ENCODE measurements at regions not wholly inside any gene's neighbourhood (a gene's known extent, or its start where the extent isn't known, plus 50 kb on each side); places are given as distances from the start of the nearest gene placed in this dataset.

DNA sequence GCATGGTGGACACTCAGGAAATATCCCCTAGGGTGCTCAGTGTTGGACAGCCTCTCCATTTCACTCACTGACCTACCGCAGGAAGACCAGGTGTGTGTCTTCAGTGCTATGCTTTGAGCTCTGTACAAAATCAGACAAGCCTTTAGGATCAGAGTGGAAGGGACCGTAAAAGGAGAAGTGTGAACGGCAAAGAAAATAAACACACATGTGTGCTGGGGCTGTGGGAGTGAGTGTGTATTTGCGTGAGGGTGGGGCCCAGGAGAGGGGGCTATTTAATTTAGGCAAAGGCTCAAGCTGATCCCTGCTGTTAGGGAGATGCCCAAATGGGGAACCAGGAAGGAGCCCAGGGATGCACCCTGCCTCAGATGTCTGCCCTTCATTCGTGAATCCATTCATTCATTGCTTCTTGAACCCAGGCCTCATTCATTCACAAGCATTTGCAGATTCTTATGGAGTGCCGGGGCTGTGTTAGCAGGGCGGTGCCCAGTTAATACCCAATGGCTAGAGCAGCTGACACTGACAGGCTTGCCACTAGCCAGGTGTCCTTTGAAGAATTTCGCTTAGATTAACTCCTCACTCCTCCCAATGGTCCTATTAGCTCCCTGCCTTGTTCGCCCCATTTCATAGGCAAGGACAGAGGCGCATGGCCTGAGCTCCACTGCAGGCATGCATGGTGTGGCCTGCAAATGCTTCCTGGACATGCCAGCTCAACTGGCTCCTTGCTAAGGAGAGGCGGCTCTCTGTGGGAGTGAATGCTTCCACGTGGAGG, 296.7 kb upstream of the FOXF1 start:
- no peak for DNase-seq (ENCODE audit: low read depth in 2 of 2)

DNA sequence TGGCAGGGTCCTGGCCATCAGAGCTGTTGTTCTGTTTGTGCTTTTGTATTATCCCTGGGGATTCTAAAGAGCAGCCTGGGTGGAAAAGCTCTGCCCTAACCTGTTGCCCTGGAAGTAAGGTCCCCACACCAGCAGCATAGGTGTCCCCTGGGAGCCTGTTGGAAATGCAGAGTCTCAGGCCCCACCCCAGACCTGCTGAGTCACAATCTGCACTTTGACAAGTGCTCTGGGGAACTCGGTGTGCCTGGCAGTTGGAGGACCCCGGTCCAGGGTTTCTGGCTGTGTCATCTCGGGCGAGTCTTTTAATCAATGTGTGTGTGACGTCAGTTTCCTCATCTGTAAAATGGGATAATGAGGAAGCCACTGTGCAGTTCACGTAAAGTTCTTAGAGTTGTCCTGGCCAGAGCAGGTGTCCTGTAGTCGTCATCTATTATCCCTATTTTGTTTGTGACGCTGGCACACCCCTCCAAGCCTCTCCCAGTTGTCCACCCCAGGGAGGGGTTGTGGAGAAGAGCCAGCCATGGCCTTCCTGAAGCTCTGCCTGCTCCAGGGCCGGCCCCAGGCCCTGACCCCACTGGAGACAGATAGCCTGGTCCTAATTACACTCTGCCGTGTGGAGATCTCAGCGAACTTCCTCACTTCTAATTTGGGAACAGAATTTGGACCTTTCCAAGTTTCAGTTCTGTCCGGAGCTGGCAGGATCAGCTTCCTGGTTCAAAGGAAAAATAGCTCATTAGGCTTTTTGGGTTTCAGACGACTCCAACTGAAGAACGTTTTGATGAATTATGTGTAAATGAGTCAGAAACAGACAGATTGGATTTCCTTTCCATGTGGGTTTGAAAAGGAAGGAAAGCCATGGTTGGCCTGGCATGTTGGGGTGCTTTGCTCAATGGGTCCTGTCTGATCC, 295.7 kb upstream of the FOXF1 start:
- no peak for DNase-seq (ENCODE audit: low read depth in 2 of 2)

DNA sequence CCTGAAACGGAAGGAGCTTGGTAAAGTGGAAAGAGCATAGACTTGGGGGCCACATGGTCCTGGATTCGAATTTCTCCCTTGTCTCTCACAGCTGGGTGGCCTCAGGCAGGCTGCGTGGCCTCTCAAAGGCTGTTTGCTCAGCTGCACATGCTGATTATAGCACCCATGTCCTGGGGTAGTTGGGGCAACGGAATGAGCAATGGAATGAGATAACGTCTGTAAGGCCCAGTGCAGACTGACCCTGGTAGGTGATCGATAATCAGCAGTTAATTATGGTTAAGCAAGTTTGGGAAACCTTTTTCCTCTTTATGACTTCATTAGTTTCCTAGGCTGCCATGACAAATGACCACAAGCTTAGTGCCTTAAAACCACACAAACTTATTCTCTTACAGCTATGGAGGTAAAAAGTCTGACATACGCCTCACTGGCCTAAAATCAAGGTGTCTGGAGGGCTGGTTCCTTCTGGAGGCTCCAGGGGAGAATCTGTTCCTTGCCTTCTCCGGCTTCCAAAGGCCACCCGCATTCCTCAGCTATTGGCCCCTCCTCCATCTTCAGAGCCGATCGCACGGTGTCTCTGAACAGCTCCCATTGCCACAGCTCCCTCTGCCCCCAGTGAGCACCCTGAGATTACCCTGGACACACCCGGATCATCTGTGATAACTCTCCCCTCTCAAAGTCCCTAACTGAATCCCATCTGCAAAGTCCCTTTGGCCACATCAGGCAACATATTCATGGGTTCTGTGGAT, 294.9 kb upstream of the FOXF1 start:
- DNase-seq (ENCODE audit: low read depth in 2 of 2): no peak

DNA sequence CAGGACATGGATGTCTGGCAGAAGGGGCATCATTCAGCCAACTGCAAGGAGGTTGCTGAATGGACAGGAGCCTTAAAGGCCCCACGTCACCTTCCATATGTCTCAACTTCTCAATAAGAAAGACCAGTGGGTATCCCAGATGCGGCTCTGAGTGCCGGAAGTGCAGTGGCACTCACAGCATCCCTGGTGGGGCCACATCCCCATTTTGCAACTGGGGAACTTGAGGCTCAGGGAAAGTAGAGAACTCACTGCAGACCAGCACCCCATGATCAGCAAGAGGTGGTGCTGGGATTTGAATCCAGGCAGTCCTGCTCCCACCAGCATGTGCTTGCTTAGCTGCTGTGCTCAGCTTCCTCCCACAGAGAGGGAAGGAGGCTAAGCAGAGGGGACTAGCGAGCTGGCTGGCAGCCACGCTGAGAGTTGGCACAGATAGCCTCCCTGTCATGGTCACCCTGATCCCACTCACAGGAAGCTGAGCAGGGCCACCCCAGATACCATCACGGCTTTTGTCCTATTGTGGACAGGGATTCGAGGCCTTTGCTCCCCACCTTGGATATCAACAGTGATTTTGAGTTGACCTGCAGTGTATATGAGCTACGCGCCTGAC, 294.2 kb upstream of the FOXF1 start:
- DNase-seq (ENCODE audit: low read depth in 2 of 2): no peak

DNA sequence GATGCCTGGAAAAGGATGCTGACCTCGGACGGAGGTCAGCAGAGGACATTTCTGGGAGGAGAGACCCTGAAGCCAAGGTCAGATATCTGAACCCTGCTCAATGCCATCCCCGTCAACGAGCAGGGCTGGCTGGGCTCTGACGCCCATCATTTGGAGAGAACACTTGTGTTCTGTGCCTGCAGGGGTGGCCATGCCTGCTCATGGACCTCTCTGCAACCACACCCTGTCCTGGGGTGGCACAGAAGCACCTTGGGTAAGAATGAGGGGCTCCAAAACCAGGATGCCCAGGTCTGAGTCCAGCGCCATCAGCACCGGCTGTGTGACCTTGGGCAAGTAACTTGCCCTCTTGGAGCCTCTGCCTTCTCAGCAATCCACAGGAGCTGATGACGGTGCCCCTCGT, 293.7 kb upstream of the FOXF1 start:
- DNase-seq (ENCODE audit: low read depth in 2 of 2): no peak

DNA sequence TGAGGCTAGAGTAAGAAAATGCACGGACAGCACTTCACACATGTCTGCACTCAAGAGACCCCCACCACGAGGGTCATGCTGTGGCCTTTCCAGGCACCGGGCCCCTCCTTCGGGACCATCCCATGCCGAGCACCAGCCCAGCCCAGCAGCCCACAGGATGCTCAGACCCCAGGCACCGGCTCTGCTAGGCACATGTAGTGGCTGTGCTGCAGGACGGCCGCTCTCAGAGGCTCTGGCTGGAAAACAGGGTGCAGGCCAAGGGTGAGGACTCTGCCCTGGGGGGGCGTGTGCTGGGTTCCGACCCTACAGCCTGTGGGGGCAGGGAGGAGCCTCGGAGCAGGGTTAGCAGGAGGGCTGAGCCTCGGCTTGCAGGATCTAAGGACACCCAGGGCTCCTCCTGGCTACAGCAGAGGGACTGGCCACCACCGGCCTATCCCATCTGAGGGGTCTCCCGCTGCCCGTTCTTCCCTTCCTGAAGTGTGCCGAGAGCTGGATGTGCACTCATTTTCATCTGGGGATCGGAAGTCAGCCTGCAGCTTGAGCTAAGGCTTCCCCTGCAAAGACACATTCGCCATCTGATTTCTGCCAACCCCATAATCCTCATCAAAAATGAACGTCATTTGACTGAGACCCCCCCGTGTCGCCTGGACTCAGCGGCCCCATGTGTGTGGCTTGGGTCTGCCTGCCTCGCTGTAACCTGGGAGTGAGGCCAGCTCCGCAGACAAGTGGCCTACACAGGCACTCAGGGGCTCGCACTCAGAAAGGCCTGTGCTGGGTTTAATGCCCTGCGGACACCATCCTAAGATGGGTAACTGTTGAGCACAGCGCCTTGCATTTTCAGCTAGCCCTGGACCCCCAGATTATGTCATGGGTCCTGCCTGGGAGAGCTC, 293.1 kb upstream of the FOXF1 start:
- no peak for DNase-seq (ENCODE audit: low read depth in 2 of 2)

DNA sequence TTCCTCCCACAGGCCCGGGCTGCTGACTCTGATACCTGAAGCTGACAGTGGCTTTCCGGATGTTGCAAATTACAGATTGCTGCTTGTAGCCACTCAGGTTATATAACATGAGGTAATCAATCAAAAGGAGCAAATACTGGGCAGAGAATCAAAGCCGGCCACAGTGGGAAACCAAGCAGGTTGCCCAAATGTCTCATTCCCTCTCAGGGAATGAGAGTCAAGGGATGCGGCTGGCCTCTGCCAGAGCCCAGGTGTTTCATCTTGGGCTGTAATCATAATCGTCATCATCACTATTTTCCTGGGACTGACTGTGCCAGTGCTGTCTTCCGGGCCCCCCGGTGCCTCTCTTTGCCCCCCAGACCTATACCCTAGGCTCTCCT, 292.4 kb upstream of the FOXF1 start:
- no peak for DNase-seq (ENCODE audit: low read depth in 2 of 2)

DNA sequence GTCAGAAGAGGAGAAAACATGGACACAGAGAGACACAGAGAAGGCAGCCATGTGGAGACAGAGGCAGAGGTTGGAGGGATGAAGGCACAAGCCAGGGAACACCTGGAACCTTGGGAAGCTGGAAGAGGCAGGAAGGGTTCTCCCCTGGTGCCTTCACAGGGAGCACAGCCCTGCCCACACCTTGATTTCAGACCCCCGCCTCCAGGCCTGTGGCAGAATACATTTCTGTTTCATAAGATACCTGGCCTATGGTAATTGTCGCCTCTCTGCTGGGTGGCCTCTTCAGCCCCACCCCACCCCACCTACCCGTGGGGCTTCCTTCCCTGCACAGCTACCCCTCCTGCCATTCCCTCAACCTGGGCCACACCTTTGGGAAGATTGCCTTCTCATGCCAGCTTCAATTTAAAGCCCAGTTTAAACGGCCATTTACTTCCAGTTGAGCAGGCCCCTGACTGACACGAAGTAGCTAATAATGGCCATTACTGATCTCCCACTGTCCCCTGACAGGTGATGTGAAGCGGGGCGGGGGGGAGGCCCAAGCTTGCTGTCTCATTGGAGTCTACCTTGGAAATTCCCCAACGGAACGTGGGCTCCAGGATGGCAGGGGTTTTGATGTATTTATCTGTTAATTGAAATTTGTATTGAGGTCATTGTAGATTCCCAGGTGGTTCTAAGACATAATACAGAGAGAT, 291.7 kb upstream of the FOXF1 start:
- DNase-seq (ENCODE audit: low read depth in 2 of 2): no peak

DNA sequence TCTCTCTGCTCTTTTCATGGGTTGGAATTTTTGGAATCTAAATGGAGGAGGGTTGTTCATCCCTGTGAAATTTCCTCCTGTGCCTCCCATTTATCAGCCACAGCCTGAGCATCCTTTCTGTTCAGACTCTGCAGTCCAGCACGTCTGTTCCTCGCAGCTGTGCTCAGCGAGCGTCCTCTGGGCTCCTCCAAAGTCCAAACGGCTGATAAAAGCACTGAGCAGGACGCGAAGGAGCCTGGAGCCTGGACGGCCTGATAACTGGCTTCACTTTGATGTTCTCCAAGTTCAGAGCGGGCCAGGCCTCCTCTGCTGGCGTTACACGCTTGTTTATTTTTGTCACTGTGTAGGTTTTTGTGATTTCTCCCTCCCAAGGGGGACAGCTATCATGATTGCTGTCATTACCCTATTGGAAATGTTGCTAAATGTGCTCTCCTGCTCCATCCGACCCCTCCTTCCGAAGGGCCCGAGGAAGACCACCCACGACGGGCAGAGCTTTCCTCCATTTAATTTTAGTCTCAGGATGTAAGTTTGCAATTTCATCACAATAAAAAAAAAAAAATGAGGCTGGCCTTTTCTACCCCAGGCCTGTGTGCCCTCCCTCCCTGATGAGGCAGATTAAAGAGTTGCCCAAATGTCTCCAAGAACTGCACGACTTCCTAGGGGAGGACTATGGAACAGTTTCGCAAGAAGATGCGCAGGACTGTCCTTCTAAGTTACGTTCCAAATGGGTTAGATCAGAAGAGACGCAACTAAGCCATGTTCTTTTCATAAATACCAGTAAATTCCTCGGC, 290.5 kb upstream of the FOXF1 start:
- DNase-seq (ENCODE audit: low read depth in 2 of 2): no peak

DNA sequence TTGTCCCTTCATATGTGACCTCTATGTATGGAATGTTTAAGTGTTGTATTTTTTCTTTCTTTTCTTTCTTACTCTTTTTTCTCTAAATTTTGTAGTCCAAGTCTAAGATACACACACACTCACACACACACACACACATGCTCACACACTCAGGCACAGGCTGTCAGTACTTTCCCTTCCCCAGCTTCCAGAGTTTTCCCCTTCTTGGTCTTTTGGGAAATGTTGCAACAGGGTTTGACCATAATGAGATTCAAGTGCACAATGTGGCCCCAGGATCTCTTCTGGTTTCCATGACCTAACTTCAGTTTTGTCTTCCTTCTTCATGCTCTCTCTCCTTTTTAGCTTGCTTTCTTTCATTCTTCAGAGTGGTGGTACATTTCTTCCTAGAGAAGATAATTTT, 289.8 kb upstream of the FOXF1 start:
- no peak for DNase-seq (ENCODE audit: low read depth in 2 of 2)

DNA sequence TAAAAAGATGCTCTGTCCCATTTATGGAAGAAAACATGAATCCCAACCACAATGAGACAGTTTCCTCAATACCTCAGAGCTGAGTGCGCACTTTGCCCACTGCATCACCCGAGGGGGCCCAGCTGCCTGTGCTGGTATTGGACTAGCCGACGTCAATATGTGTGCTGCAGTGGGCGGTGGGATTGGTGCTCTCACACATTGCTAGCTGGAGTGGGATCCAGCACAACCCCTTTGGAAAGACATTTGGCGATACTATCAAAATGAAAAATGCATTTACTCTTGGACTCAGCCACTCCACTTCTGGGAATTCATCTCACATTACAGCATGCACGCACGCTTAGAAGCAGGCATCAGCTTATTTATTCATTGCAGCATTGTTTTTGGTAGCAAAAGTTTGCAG, 289.2 kb upstream of the FOXF1 start:
- DNase-seq (ENCODE audit: low read depth in 2 of 2): no peak

DNA sequence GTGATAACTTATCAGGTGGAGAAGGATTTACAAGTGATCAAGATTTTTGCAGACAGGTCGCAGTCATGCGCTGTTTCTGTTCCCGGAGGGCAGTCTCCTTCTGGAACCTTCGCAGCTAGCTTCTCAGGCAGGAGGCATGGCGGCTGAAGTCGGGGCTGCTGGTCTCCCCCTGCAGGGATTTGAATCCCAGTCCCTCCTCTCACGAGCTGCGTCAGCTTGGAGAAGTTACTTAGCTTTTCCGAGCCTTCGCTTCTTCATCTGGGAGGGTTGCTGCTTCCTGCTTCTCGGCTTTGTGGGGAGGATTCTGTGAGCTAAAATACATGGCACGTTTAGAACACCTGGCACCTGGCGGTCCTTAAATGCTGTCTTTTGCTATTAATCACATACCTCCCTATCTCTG, 287.8 kb upstream of the FOXF1 start:
- no peak for DNase-seq (ENCODE audit: low read depth in 2 of 2)

DNA sequence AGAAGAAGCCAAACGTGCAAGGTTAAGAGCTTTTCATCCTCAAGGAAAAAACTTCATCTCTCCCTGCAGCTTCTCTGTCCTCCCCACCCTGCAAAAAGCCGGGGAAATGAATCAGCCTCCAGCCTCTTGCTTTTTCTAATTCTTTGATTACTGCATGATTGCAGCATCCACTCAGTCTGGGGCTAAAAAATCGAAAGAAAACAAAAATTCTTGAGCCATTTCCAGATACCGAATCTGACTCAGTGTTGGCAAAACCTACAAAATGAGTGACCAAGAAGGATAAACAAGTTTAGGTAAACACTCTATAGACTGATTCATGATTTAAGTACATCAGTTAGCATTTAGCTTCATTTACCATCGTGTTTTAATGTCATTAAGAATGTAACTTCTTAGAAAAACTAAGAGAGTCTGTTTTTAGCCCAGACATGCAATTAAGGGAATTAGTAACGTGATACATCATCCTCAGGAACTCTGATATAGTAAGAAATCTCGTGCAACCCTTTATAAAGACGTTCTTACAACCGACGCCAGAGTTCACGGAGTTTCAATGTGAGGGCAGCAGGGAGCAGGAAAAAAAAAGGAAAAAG, 287.3 kb upstream of the FOXF1 start:
- no peak for DNase-seq (ENCODE audit: low read depth in 2 of 2)

DNA sequence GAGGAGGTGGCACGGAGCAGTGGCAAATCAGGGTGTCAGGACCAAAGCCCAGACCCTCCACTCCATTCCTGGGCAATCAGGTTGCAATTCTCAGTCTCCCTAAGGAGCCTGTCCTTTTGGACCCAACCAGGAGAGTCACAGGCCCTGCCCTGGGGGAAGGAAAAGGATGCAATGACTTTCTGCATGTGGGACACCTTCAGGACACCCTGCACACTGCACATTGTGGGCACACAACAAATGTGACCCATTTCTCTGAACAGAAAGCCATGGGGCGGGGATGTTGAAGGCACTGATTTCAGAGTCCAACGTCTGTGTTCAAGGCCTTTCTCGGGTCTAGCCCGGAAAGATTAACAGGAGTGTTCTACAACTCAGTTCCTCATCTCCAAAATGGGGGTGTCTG, 286.2 kb upstream of the FOXF1 start:
- no peak for DNase-seq (ENCODE audit: low read depth in 2 of 2)

DNA sequence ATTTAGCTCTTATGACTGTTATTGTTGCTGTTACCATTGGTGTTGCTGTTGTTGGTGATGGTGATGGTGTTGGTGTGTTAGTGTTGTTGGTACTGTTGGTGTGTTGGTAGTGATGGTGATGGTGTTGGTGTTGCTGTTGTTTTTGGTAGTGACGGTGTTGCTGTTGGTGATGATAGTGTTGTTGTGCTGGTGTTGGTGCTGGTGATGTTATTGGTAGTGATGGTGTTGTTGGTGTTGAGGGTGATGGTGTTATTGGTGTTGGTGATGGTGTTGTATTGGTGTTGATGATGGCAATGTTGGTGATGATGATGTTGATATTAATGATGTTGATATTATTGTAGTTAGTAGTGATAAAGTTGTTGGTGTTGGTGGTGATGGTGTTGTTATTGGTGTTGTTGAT, 285.7 kb upstream of the FOXF1 start:
- no peak for DNase-seq (ENCODE audit: low read depth in 2 of 2)

DNA sequence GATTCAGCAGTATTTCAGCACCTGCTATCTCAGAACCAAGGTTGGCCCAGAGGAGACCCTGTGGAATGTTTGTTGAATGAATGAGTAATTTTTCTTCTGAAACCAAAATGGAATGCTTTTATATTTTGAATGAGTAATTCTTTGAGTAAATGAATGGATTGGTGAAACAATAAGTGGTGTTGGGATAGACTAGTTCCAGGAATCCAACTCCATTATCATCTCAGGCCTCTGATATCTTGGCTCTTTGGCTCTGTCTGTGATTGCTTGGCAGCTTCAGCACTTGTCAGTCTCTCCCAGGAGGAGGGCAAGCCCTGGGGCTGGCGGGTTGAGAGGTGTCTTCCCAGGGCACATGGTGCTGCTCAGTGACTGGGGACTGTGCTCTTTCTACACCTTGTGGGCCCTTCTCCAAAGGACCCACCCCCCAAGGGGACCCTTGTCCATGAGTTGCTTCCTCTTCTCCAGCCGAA, 284.4 kb upstream of the FOXF1 start:
- DNase-seq (ENCODE audit: low read depth in 2 of 2): no peak

DNA sequence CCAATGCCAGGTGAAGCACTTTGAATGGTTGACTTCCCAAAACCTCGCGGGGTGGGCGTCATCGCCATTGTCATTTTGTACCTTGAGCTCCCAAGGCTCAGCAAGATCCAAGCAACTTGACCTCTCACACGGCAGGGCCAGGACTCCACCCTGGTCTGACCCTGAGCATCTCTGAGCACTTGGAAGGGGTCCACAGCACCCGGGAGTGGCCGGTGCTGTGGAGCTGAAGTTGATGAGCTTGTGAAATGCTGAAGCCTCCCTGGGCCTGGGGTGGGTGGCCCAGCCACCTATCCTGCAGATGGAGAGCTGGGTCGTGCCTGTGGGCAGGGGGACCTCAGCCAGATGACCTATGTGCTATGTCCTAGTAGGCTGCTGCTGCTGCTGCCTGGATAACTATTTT, 283.3 kb upstream of the FOXF1 start:
- no peak for DNase-seq (ENCODE audit: low read depth in 2 of 2)

DNA sequence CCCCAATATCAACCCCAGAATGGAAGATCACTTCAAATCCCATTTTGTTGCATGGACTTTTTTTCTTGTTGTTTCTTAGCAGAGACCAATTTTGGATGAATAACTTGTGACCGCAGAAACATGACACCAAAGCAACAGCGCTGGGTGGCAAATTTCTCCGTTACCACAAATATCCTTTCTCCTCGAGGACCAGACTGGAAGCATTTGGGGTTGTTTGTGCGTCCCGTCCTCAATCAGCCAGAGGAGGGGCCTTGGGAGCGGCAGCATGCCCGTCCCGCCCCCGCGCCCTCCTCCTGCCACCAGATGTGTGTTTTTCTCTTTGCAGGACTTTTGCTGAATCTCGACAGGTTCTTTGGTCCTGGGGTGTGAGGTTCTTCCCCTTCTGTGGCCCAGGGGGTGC, 282.5 kb upstream of the FOXF1 start:
- DNase-seq (ENCODE audit: low read depth in 2 of 2): no peak

DNA sequence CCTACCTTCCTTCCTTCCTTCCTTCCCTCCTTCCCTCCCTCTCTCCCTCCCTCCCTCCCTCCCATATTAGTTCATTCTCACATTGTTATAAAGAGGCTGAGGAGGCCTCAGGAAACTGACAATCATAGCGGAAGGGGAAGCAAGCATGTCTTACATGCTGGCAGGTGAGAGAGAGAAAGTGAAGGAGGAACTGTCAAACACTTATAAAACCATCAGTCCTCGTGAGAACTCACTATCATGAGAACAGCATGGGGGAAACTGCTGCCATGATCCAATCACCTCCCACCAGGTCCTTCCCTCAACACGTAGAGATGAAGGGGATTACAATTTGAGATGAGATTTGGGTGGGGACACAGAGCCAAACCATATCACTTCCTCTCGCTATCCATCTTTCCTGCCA, 281.6 kb upstream of the FOXF1 start:
- DNase-seq (ENCODE audit: low read depth in 2 of 2): no peak
